Vagina (tissue), 2 donors: ENCODE measurements at regions not wholly inside any gene's neighbourhood (a gene's known extent, or its start where the extent isn't known, plus 50 kb on each side); places are given as distances from the start of the nearest gene placed in this dataset.

Experiments used
- POLR2A ChIP-seq, 2 donors: fragments of 450-650 bp; IDR thresholded peaks; one replicate each; pipeline ENCODE4 v1.6.1; 2017; ENCODE audit warnings: antibody characterized with exemption in 2 of 2, mild to moderate bottlenecking in 2 of 2, moderate library complexity in 2 of 2
- TF ChIP-seq, protein P1 (sequence below), 3 experiments: fragments of 450-650 bp in 2 of 3; fragments of 200-600 bp in 1 of 3; sonication (generic) in 1 of 3; IDR thresholded peaks; one replicate each; pipeline ENCODE4 v1.5.1; 2017 to 2019; ENCODE audit warnings: antibody characterized with exemption in 3 of 3, mild to moderate bottlenecking in 2 of 3, moderate library complexity in 2 of 3

DNA sequence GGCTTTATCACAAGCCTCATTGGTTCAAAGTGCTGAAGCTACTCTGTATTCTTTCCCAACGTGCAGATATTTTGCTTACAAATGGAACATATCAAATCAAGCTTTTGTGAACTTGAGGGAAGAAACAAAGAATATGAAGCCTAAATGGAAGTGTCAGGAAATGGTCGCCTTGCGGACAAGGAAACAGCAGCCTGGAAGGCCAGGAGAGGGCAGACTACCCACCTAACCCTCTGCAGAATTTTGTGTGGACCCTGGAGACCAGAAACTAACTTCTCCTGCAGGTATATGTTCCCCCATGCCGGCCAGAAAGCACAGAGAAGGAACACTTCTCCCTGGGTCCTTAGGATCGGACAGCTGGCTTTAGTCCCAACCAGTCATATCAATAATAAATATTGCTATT lies 1425.8 kb downstream of the PCDH7 start:
- TF ChIP-seq POLR2A (IDR thresholded peaks at IDR 0.05), result no peak
- TF ChIP-seq, protein P1, sequence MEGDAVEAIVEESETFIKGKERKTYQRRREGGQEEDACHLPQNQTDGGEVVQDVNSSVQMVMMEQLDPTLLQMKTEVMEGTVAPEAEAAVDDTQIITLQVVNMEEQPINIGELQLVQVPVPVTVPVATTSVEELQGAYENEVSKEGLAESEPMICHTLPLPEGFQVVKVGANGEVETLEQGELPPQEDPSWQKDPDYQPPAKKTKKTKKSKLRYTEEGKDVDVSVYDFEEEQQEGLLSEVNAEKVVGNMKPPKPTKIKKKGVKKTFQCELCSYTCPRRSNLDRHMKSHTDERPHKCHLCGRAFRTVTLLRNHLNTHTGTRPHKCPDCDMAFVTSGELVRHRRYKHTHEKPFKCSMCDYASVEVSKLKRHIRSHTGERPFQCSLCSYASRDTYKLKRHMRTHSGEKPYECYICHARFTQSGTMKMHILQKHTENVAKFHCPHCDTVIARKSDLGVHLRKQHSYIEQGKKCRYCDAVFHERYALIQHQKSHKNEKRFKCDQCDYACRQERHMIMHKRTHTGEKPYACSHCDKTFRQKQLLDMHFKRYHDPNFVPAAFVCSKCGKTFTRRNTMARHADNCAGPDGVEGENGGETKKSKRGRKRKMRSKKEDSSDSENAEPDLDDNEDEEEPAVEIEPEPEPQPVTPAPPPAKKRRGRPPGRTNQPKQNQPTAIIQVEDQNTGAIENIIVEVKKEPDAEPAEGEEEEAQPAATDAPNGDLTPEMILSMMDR (IDR thresholded peaks at IDR 0.05), result no peak
